Neural cell (in vitro differentiated cells): ENCODE measurements at regions not wholly inside any gene's neighbourhood (a gene's known extent, or its start where the extent isn't known, plus 50 kb on each side); places are given as distances from the start of the nearest gene placed in this dataset.

ENCODE experiments used
- H2AFZ ChIP-seq: fragments of 200-600, 300-800 bp; sonication (generic), shearing (Covaris generic); 2 replicates; pipeline ENCODE4 v1.6.0; 2014; ENCODE audit warnings: low read depth, mild to moderate bottlenecking, antibody characterized with exemption, low read length, moderate library complexity
- H3F3A ChIP-seq: fragments of 200-600 bp; shearing (Covaris generic); 2 replicates; pipeline ENCODE4 v1.6.1; 2016; ENCODE audit warnings: mild to moderate bottlenecking, moderate library complexity, mixed read lengths, antibody characterized with exemption, low read length; ENCODE audit not compliant: insufficient read depth, poor library complexity, severe bottlenecking
- H3K27ac ChIP-seq: fragments of 200-600, 300-800 bp; sonication (generic), shearing (Covaris generic); 2 replicates; pipeline ENCODE4 v1.5.1; 2014; ENCODE audit warnings: mild to moderate bottlenecking, low read length, moderate library complexity
- H3K27me3 ChIP-seq: fragments of 300-800, 200-600 bp; sonication (generic), shearing (Covaris generic); 2 replicates; pipeline ENCODE4 v1.6.0; 2014; ENCODE audit warnings: mild to moderate bottlenecking, low read depth, low read length, moderate library complexity; ENCODE audit not compliant: insufficient read depth
- H3K36me3 ChIP-seq: fragments of 300-800, 200-600 bp; sonication (generic), shearing (Covaris generic); 2 replicates; pipeline ENCODE4 v1.5.1; 2014; ENCODE audit warnings: mild to moderate bottlenecking, antibody characterized with exemption, low read length, moderate library complexity; ENCODE audit not compliant: insufficient read depth
- H3K4me2 ChIP-seq: fragments of 300-800, 200-600 bp; sonication (generic), shearing (Covaris generic); 2 replicates; pipeline ENCODE4 v1.6.0; 2014; ENCODE audit warnings: mild to moderate bottlenecking, low read length
- H3K4me3 ChIP-seq: fragments of 300-800, 200-600 bp; sonication (generic), shearing (Covaris generic); 2 replicates; pipeline ENCODE4 v1.5.1; 2014; ENCODE audit warnings: mild to moderate bottlenecking, low read length, moderate library complexity
- H3K79me2 ChIP-seq: fragments of 200-600 bp; shearing (Covaris generic); replicated peaks from 2 replicates; pipeline ENCODE4 v1.6.0; 2014; ENCODE audit warnings: mild to moderate bottlenecking, low read length, moderate library complexity; ENCODE audit not compliant: insufficient read depth
- H3K9ac ChIP-seq: fragments of 300-800, 200-600 bp; sonication (generic), shearing (Covaris generic); 2 replicates; pipeline ENCODE4 v1.6.1; 2016; ENCODE audit warnings: mild to moderate bottlenecking, low read length, mixed read lengths
- H3K9me2 ChIP-seq: fragments of 200-600 bp; shearing (Covaris generic); 2 replicates; pipeline ENCODE4 v1.6.1; 2016; ENCODE audit warnings: mild to moderate bottlenecking, low read length, mixed read lengths; ENCODE audit not compliant: insufficient read depth
- H3K9me3 ChIP-seq: fragments of 200-600, 300-800 bp; sonication (generic), shearing (Covaris generic); 2 replicates; pipeline ENCODE4 v1.6.1; 2016; ENCODE audit warnings: mild to moderate bottlenecking, mixed run types, low read length, moderate library complexity, mixed read lengths
- H4K20me1 ChIP-seq: fragments of 200-600 bp; shearing (Covaris generic); 2 replicates; pipeline ENCODE4 v1.6.1; 2016; ENCODE audit warnings: mild to moderate bottlenecking, mixed run types; ENCODE audit not compliant: insufficient read depth
- EP300 ChIP-seq: fragments of 450-650 bp; conservative IDR thresholded peaks from 2 replicates; pipeline ENCODE4 v1.6.1; 2014; ENCODE audit warnings: antibody characterized with exemption, mild to moderate bottlenecking, moderate library complexity; ENCODE audit not compliant: poor library complexity, severe bottlenecking
- EZH2 ChIP-seq: fragments of 200-600, 300-800 bp; shearing (Covaris generic), sonication (generic); IDR thresholded peaks from 2 replicates; pipeline ENCODE4 v1.6.1; 2014; ENCODE audit warnings: antibody characterized with exemption, low read length, borderline replicate concordance, mild to moderate bottlenecking; ENCODE audit not compliant: insufficient read depth, poor library complexity, severe bottlenecking
- MXI1 ChIP-seq: fragments of 450-650 bp; conservative IDR thresholded peaks from 2 replicates; pipeline ENCODE4 v1.6.1; 2014; ENCODE audit warnings: antibody characterized with exemption, mild to moderate bottlenecking; ENCODE audit not compliant: poor library complexity, severe bottlenecking
- POLR2AphosphoS5 ChIP-seq: IDR thresholded peaks from 2 replicates; pipeline ENCODE4 v1.6.1; 2012
- RAD21 ChIP-seq: fragments of 450-650 bp; conservative IDR thresholded peaks from 2 replicates; pipeline ENCODE4 v1.6.1; 2014; ENCODE audit warnings: antibody characterized with exemption, mild to moderate bottlenecking, moderate library complexity
- SMC3 ChIP-seq: fragments of 450-650 bp; conservative IDR thresholded peaks from 2 replicates; pipeline ENCODE4 v1.6.1; 2014; ENCODE audit warnings: antibody characterized with exemption, mild to moderate bottlenecking, moderate library complexity; ENCODE audit not compliant: poor library complexity
- TAF1 ChIP-seq: IDR thresholded peaks from 2 replicates; pipeline ENCODE4 v1.6.1; 2012; ENCODE audit warnings: low read depth
- TF ChIP-seq, protein P1 (sequence below): fragments of 450-650 bp; IDR thresholded peaks from 2 replicates; pipeline ENCODE4 v1.5.1; 2014; ENCODE audit warnings: antibody characterized with exemption, mild to moderate bottlenecking, moderate library complexity; ENCODE audit not compliant: poor library complexity, severe bottlenecking
- TF ChIP-seq, protein P2 (sequence below): IDR thresholded peaks from 2 replicates; pipeline ENCODE4 v1.6.1; 2012; ENCODE audit warnings: borderline replicate concordance

DNA sequence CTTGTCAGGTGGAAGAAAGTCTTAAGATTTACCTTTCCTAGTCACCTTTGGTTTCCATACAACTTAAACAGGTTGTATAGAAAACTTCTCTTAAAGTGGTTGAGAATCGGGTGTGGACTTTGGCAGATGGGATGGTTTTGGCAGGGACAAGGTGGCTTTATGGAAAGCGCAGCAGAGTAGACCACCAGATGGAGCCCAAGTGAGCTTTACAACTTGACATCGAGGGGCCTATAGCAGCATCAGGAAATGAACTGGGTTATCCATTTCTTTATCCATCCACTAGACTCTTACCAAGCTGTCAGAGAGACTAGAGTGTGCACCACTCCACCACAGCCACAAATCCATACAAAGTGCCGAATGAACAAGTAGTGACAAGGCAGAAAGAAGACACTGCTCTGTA, 85.3 kb upstream of the MBNL1 start:
- Histone ChIP-seq H3K9me3 (no peaks in the 10 kb centered on the region), H3K4me2 (no peak overlapping the region), H3K4me3 (no peak overlapping the region), H3K9me2 (no peaks in the 10 kb centered on the region), H3F3A (no peaks in the 10 kb centered on the region), H3K36me3 (no peaks in the 10 kb centered on the region), H3K27me3 (no peaks in the 10 kb centered on the region), H3K27ac (no peak overlapping the region), H4K20me1 (no peaks in the 10 kb centered on the region), H2AFZ (no peak overlapping the region), H3K79me2 (no peaks in the 10 kb centered on the region), H3K9ac (no peak overlapping the region)
- TF ChIP-seq, protein P1, sequence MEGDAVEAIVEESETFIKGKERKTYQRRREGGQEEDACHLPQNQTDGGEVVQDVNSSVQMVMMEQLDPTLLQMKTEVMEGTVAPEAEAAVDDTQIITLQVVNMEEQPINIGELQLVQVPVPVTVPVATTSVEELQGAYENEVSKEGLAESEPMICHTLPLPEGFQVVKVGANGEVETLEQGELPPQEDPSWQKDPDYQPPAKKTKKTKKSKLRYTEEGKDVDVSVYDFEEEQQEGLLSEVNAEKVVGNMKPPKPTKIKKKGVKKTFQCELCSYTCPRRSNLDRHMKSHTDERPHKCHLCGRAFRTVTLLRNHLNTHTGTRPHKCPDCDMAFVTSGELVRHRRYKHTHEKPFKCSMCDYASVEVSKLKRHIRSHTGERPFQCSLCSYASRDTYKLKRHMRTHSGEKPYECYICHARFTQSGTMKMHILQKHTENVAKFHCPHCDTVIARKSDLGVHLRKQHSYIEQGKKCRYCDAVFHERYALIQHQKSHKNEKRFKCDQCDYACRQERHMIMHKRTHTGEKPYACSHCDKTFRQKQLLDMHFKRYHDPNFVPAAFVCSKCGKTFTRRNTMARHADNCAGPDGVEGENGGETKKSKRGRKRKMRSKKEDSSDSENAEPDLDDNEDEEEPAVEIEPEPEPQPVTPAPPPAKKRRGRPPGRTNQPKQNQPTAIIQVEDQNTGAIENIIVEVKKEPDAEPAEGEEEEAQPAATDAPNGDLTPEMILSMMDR = peak; percentile 47
- TF ChIP-seq TAF1 (no peak), SMC3 (peak; percentile 68), RAD21 (peak; percentile 52), EZH2 (no peak)

DNA sequence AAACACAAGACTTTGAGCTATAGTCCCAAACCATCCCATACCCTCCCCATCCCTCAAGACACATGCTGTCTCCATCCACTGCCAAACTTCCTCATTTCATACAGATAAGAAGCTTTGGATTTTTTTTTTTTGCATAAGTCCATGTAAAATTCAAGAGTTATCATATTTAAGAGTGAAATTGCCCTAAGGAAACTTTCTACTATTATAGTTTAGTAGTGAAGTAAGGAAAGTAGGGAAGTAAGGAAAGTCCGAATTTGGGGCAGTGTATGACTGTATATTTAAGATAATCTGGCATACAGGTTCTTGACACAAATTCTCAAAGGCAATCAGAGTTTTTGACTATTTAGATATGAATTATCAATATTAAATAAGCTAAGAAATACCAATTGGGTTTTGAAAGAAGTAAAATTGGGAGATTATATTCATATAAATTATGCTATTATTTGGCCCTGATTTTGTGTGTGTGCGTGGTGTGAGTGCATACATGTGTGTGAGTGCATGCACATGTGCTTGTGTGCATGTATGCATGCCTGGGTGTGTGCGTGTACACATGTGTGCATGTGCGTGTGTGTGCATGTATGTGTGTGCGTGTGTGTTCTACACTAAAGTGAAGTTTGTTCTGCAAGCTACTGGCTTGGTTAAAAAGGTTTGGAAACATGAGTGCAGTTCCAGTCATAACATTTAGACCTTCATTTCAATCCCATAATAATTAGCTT, 83.6 kb upstream of the MBNL1 start:
- no peak overlapping the region for H3K27ac ChIP-seq

More for the DNA sequence above, 83.6 kb upstream of the MBNL1 start:
- Histone ChIP-seq H2AFZ (no peak overlapping the region), H3K79me2 (no peaks in the 10 kb centered on the region), H3K9me2 (no peaks in the 10 kb centered on the region), H3F3A (no peaks in the 10 kb centered on the region), H4K20me1 (no peaks in the 10 kb centered on the region), H3K4me2 (no peak overlapping the region), H3K9ac (no peak overlapping the region), H3K36me3 (no peaks in the 10 kb centered on the region), H3K4me3 (no peak overlapping the region), H3K9me3 (no peaks in the 10 kb centered on the region), H3K27me3 (no peaks in the 10 kb centered on the region)
- TF ChIP-seq EP300 (no peak), EZH2 (no peak), RAD21 (no peak), MXI1 (no peak), SMC3 (no peak), TAF1 (no peak), POLR2AphosphoS5 (no peak)
- TF ChIP-seq, protein P2, sequence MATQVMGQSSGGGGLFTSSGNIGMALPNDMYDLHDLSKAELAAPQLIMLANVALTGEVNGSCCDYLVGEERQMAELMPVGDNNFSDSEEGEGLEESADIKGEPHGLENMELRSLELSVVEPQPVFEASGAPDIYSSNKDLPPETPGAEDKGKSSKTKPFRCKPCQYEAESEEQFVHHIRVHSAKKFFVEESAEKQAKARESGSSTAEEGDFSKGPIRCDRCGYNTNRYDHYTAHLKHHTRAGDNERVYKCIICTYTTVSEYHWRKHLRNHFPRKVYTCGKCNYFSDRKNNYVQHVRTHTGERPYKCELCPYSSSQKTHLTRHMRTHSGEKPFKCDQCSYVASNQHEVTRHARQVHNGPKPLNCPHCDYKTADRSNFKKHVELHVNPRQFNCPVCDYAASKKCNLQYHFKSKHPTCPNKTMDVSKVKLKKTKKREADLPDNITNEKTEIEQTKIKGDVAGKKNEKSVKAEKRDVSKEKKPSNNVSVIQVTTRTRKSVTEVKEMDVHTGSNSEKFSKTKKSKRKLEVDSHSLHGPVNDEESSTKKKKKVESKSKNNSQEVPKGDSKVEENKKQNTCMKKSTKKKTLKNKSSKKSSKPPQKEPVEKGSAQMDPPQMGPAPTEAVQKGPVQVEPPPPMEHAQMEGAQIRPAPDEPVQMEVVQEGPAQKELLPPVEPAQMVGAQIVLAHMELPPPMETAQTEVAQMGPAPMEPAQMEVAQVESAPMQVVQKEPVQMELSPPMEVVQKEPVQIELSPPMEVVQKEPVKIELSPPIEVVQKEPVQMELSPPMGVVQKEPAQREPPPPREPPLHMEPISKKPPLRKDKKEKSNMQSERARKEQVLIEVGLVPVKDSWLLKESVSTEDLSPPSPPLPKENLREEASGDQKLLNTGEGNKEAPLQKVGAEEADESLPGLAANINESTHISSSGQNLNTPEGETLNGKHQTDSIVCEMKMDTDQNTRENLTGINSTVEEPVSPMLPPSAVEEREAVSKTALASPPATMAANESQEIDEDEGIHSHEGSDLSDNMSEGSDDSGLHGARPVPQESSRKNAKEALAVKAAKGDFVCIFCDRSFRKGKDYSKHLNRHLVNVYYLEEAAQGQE = no peak
- TF ChIP-seq, protein P1 = no peak
